ENCODE measurements at regions not wholly inside any gene's neighbourhood (a gene's known extent, or its start where the extent isn't known, plus 50 kb on each side); places are given as distances from the start of the nearest gene placed in this dataset.

GRCh38 chr12:113625499-113625898 is 153.8 kb upstream of the LHX5 start:
- H3K36me3 Mint-ChIP-seq, result no peaks in the 10 kb centered on the region

GRCh38 chr12:113622410-113622809 is 150.7 kb upstream of the LHX5 start:
- Mint-ChIP-seq H3K9me3 (peaks cover 19% of the 10 kb centered on the region), H3K27ac (no peak overlapping the region), H3K4me1 (no peaks in the 10 kb centered on the region), H3K4me3 (no peak overlapping the region), H3K36me3 (no peaks in the 10 kb centered on the region), H3K27me3 (ENCODE audit: low read depth) (peaks cover 47% of the 10 kb centered on the region)
- TF ChIP-seq CTCF (IDR thresholded peaks at IDR 0.05; ENCODE audit: unreplicated experiment), result no peak
- no peak for DNase-seq (ENCODE audit: low spot score in 2 of 2, unreplicated experiment in 2 of 2)

More at GRCh38 chr12:113625499-113625898, 153.8 kb upstream of the LHX5 start:
- Mint-ChIP-seq H3K4me1 (no peaks in the 10 kb centered on the region), H3K4me3 (no peak overlapping the region), H3K9me3 (peaks cover 41% of the 10 kb centered on the region), H3K27ac (no peak overlapping the region), H3K27me3 (ENCODE audit: low read depth) (peaks cover 28% of the 10 kb centered on the region)
- TF ChIP-seq CTCF (IDR thresholded peaks at IDR 0.05; ENCODE audit: unreplicated experiment), result no peak
- no peak for DNase-seq (ENCODE audit: low spot score in 2 of 2, unreplicated experiment in 2 of 2)

- no peaks in the 10 kb centered on the region for H3K36me3 Mint-ChIP-seq
- no peak overlapping the region for H3K27ac Mint-ChIP-seq
- H3K4me3 Mint-ChIP-seq, result no peak overlapping the region
- H3K27me3 Mint-ChIP-seq (ENCODE audit: low read depth), result peaks cover 61% of the 10 kb centered on the region
- peaks cover 6% of the 10 kb centered on the region for H3K9me3 Mint-ChIP-seq
- DNase-seq (ENCODE audit: low spot score in 2 of 2, unreplicated experiment in 2 of 2), result no peak
- no peaks in the 10 kb centered on the region for H3K4me1 Mint-ChIP-seq
- no peak for TF ChIP-seq CTCF (IDR thresholded peaks at IDR 0.05; ENCODE audit: unreplicated experiment)
Observed at GRCh38 chr12:113620437-113620976, 148.8 kb upstream of the LHX5 start.

GRCh38 chr12:113619202-113619601 is 147.5 kb upstream of the LHX5 start:
- peaks cover 72% of the 10 kb centered on the region for H3K27me3 Mint-ChIP-seq (ENCODE audit: low read depth)
- no peaks in the 10 kb centered on the region for H3K9me3 Mint-ChIP-seq
- no peak overlapping the region for H3K27ac Mint-ChIP-seq
- H3K4me3 Mint-ChIP-seq, result no peak overlapping the region
- DNase-seq (ENCODE audit: low spot score in 2 of 2, unreplicated experiment in 2 of 2), result no peak
- H3K36me3 Mint-ChIP-seq, result no peaks in the 10 kb centered on the region
- no peak for TF ChIP-seq CTCF (IDR thresholded peaks at IDR 0.05; ENCODE audit: unreplicated experiment)
- no peaks in the 10 kb centered on the region for H3K4me1 Mint-ChIP-seq

GRCh38 chr12:113613414-113613813 is 141.7 kb upstream of the LHX5 start:
- H3K27me3 Mint-ChIP-seq (ENCODE audit: low read depth), result peaks cover 89% of the 10 kb centered on the region
- H3K9me3 Mint-ChIP-seq, result peaks cover 4% of the 10 kb centered on the region
- no peak for TF ChIP-seq CTCF (IDR thresholded peaks at IDR 0.05; ENCODE audit: unreplicated experiment)
- no peak overlapping the region for H3K4me3 Mint-ChIP-seq
- no peak overlapping the region for H3K27ac Mint-ChIP-seq
- no peaks in the 10 kb centered on the region for H3K36me3 Mint-ChIP-seq
- no peak for DNase-seq (ENCODE audit: low spot score in 2 of 2, unreplicated experiment in 2 of 2)
- no peaks in the 10 kb centered on the region for H3K4me1 Mint-ChIP-seq

- Mint-ChIP-seq H3K4me1 (no peaks in the 10 kb centered on the region), H3K36me3 (no peaks in the 10 kb centered on the region), H3K9me3 (peaks cover 7% of the 10 kb centered on the region), H3K4me3 (no peak overlapping the region), H3K27ac (no peak overlapping the region), H3K27me3 (ENCODE audit: low read depth) (peaks cover 90% of the 10 kb centered on the region)
- no peak for TF ChIP-seq CTCF (IDR thresholded peaks at IDR 0.05; ENCODE audit: unreplicated experiment)
- no peak for DNase-seq (ENCODE audit: low spot score in 2 of 2, unreplicated experiment in 2 of 2)
Observed at GRCh38 chr12:113612793-113613192, 141.1 kb upstream of the LHX5 start.

All from mesothelial cell of epicardium (in vitro differentiated cells).